GM06990 (cell line): ENCODE measurements at regions not wholly inside any gene's neighbourhood (a gene's known extent, or its start where the extent isn't known, plus 50 kb on each side); places are given as distances from the start of the nearest gene placed in this dataset.

Experiments
- DNase-seq: peaks from one replicate; pipeline ENCODE4 v3.0.0-alpha.2; 2011; ENCODE audit not compliant: insufficient read length; ENCODE audit errors: extremely low read depth
- H3K27me3 ChIP-seq: replicated peaks from 2 replicates; pipeline ENCODE4 v1.6.0; 2011; ENCODE audit warnings: low read length; ENCODE audit not compliant: control insufficient read depth, insufficient read depth
- H3K36me3 ChIP-seq: 2 replicates; pipeline ENCODE4 v1.5.1; 2011; ENCODE audit warnings: low read length; ENCODE audit not compliant: control insufficient read depth, insufficient read depth
- H3K4me3 ChIP-seq: replicated peaks from 2 replicates; pipeline ENCODE4 v1.5.1; 2011; ENCODE audit warnings: low read depth, mild to moderate bottlenecking, control low read depth, low read length
- TF ChIP-seq, protein P1 (sequence below): IDR thresholded peaks from 2 replicates; pipeline ENCODE4 v1.5.1; 2011; ENCODE audit warnings: low read length, control low read depth, mild to moderate bottlenecking, inconsistent platforms; ENCODE audit not compliant: insufficient read depth, poor library complexity, severe bottlenecking

GRCh38 chr9:29822458-29822857 lies 2249.2 kb upstream of the C9orf72 start:
- no peaks in the 10 kb centered on the region for H3K27me3 ChIP-seq
- TF ChIP-seq, protein P1, sequence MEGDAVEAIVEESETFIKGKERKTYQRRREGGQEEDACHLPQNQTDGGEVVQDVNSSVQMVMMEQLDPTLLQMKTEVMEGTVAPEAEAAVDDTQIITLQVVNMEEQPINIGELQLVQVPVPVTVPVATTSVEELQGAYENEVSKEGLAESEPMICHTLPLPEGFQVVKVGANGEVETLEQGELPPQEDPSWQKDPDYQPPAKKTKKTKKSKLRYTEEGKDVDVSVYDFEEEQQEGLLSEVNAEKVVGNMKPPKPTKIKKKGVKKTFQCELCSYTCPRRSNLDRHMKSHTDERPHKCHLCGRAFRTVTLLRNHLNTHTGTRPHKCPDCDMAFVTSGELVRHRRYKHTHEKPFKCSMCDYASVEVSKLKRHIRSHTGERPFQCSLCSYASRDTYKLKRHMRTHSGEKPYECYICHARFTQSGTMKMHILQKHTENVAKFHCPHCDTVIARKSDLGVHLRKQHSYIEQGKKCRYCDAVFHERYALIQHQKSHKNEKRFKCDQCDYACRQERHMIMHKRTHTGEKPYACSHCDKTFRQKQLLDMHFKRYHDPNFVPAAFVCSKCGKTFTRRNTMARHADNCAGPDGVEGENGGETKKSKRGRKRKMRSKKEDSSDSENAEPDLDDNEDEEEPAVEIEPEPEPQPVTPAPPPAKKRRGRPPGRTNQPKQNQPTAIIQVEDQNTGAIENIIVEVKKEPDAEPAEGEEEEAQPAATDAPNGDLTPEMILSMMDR, result no peak
- no peak overlapping the region for H3K4me3 ChIP-seq
- no peak for DNase-seq
- no peaks in the 10 kb centered on the region for H3K36me3 ChIP-seq

DNA sequence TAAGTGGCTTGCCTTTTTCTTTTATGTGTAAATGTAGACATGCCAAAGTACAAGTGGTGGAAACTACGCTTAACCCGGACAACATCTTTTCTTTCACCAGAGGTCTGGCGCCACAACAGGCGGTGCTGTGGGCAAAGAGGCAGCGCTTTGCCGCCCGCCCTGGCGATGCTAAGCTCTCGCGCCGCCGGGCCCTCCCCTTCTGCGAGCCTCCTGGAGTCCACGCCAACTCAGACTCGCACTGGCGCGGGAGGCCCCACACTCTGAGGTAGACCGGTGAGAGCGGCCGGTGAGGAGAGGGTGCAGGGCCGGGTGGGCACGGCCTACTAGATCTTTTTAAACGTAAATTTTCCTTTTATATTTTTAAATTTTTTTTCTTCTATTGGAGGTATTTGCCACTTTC lies 2253.1 kb upstream of the C9orf72 start:
- Histone ChIP-seq H3K4me3 (no peak overlapping the region), H3K36me3 (no peaks in the 10 kb centered on the region), H3K27me3 (no peaks in the 10 kb centered on the region)
- TF ChIP-seq, protein P1, result no peak
- DNase-seq, result no peak

DNA sequence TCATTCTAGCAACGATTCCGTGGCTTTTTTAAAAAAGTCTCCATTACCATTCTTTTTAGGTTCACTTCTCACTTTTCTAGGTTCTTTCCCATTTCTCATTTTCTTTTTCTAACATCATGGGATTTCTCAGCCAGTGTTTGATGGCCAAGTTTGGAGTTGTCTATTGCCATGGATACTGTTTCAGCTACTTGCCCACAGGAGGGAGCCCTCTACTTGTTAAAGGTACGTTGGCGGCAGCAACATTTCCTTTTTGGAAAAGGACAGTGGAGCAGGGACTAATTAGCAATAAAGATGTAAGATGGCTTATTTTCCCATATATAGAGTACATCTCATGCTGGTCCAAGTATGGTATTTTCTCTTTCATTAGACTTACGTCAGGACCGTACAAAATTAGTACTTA lies 2257.5 kb upstream of the C9orf72 start:
- no peak for DNase-seq
- no peaks in the 10 kb centered on the region for H3K27me3 ChIP-seq
- TF ChIP-seq, protein P1, result no peak
- H3K4me3 ChIP-seq, result no peak overlapping the region
- no peaks in the 10 kb centered on the region for H3K36me3 ChIP-seq

DNA sequence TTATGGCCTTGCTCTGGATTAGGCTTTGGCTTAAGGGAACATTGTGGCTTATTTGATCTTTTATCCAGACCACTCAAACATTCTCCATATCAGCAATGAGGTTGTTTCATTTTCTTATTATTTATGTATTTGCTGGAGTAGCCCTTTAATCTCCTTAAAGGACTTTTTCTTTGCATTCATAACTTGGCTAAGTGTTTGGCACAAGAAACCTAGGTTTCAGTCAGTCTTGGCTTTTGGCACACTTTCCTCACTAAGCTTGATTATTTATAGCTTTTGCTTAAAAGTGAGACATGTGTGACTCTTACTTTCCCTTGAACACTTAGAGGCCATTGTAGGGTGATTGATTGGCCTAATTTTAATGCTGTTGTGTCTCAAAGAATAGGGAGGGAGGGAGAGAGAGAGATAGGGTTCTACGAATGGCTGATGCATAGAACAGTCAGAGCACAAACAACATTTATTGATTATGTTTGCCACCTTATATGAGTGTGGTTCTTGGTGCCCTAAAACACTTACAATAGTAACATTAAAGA lies 2265.3 kb upstream of the C9orf72 start:
- Histone ChIP-seq H3K27me3 (no peaks in the 10 kb centered on the region), H3K4me3 (no peak overlapping the region), H3K36me3 (no peaks in the 10 kb centered on the region)
- TF ChIP-seq, protein P1, result no peak
- DNase-seq, result no peak

- no peaks in the 10 kb centered on the region for H3K27me3 ChIP-seq
- TF ChIP-seq, protein P1, result no peak
- H3K36me3 ChIP-seq, result no peaks in the 10 kb centered on the region
- no peak for DNase-seq
- no peak overlapping the region for H3K4me3 ChIP-seq
Observed at GRCh38 chr9:29844251-29844650, 2271.0 kb upstream of the C9orf72 start.

- TF ChIP-seq, protein P1, result no peak
- H3K36me3 ChIP-seq, result no peaks in the 10 kb centered on the region
Observed at GRCh38 chr9:29850664-29851063, 2277.4 kb upstream of the C9orf72 start.

More at GRCh38 chr9:29850664-29851063, 2277.4 kb upstream of the C9orf72 start:
- H3K4me3 ChIP-seq, result no peak overlapping the region
- DNase-seq, result no peak
- H3K27me3 ChIP-seq, result no peaks in the 10 kb centered on the region
